ENCODE measurements at regions not wholly inside any gene's neighbourhood (a gene's known extent, or its start where the extent isn't known, plus 50 kb on each side); places are given as distances from the start of the nearest gene placed in this dataset.
"Not testable (repeated sequence)": the region's sequence is repeated elsewhere in the genome, so short reads cannot be mapped to it uniquely, and the experiment has no call there.

DNA sequence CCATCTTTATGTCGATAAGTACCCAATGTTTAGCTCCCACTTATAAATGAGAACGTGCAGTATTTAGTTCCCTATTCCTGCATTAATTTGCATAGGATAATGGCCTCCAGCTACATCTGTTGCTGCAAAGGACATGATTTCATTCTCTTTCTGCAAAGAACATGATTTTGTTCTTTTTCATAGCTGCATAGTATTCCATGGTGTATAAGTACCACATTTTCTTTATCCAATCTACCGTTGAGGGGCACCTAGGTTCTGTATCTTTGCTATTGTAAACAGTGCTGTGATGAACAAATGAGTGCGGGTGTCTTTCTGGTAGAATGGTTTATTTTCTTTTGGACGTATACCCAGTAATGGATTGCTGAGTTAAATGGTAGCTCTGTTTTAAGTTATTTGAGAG, 63.0 kb downstream of the HLX start:
- Histone ChIP-seq H3K36me3 (ENCODE audit: control insufficient read depth, insufficient read depth, low read length) (no peaks in the 10 kb centered on the region), H3K9me3 (ENCODE audit: control insufficient read depth, low read length) (no peaks in the 10 kb centered on the region), H3K27me3 (ENCODE audit: control insufficient read depth, insufficient read depth, low read length, poor library complexity, severe bottlenecking) (peaks cover 11% of the 10 kb centered on the region), H3K9ac (ENCODE audit: extremely low read depth, low read length, poor library complexity, severe bottlenecking) (no peak overlapping the region), H3K4me1 (ENCODE audit: control insufficient read depth, insufficient read depth, low read length) (no peaks in the 10 kb centered on the region), H3K27ac (ENCODE audit: low read depth, low read length) (no peak overlapping the region), H3K4me3 (ENCODE audit: low read length) (no peak overlapping the region)
- no peak overlapping the region for H3K27ac Mint-ChIP-seq
- H3K9me3 Mint-ChIP-seq: peaks cover 2% of the 10 kb centered on the region
- no peak overlapping the region for H3K4me3 Mint-ChIP-seq
- WGBS, 2 experiments (ENCODE audit: insufficient coverage in 1 of 2, insufficient read length in 1 of 2): 81 to 97% methylated on average over 3 to 5 of the region's 5 CpGs
- H3K36me3 Mint-ChIP-seq (ENCODE audit: low read depth): no peaks in the 10 kb centered on the region
- no peak for DNase-seq
- peaks cover 16% of the 10 kb centered on the region for H3K27me3 Mint-ChIP-seq (ENCODE audit: insufficient read depth)
- no peak for TF ChIP-seq CTCF (conservative IDR thresholded peaks at IDR 0.05)
- no peaks in the 10 kb centered on the region for H3K4me1 Mint-ChIP-seq

- peaks cover 14% of the 10 kb centered on the region for H3K27me3 Mint-ChIP-seq (ENCODE audit: insufficient read depth)
- H3K27ac ChIP-seq (ENCODE audit: low read depth, low read length); H3K36me3 Mint-ChIP-seq (ENCODE audit: low read depth); H3K27me3 ChIP-seq (ENCODE audit: control insufficient read depth, insufficient read depth, low read length, poor library complexity, severe bottlenecking); DNase-seq; H3K4me1 Mint-ChIP-seq; H3K27ac Mint-ChIP-seq; H3K4me3 Mint-ChIP-seq; H3K9me3 ChIP-seq (ENCODE audit: control insufficient read depth, low read length); H3K9me3 Mint-ChIP-seq; H3K36me3 ChIP-seq (ENCODE audit: control insufficient read depth, insufficient read depth, low read length); H3K9ac ChIP-seq (ENCODE audit: extremely low read depth, low read length, poor library complexity, severe bottlenecking); H3K4me1 ChIP-seq (ENCODE audit: control insufficient read depth, insufficient read depth, low read length); H3K4me3 ChIP-seq (ENCODE audit: low read length): not testable (repeated sequence)
- 91 to 100% methylated on average over 2 of the region's 2 CpGs for WGBS, 2 experiments (ENCODE audit: insufficient coverage in 1 of 2, insufficient read length in 1 of 2)
These were observed 63.7 kb downstream of the HLX start for GRCh38 chr1:220942914-220943313.

DNA sequence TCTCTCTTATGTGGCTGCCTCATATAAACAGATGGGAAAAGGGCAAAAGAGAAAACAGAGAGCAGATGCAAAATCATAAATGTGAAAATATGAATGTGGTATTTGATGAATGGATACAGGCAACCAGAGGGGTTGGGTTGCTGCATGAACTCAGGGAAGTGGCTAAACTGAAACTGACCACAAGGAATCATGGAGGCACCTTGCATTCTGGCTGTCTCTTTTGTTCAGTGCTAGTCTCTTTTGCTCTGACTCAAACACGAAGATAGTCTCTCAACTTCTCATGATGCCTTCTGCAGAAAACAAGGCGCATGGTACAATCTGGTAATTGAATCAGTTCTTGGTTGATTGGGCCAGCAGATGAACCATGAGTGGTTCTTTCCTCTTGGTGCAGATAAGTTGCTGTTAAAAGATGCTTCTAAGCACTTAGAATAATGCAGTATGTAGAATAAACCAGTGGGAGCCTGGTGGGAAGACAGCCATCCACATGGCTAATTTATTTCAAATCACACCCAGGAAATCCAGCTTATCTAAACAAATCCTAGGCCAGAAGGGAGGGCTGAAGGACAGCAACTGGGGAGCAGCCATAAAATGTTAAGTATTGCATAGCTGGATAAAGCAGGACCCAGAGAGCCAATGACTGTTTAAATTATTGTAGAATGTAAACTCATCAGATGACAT, 64.2 kb downstream of the HLX start:
- no peak overlapping the region for H3K9ac ChIP-seq (ENCODE audit: extremely low read depth, low read length, poor library complexity, severe bottlenecking)
- Mint-ChIP-seq H3K9me3 (peaks cover 2% of the 10 kb centered on the region), H3K27me3 (ENCODE audit: insufficient read depth) (peaks cover 13% of the 10 kb centered on the region), H3K27ac (no peak overlapping the region), H3K4me3 (no peak overlapping the region), H3K4me1 (no peaks in the 10 kb centered on the region), H3K36me3 (ENCODE audit: low read depth) (no peaks in the 10 kb centered on the region)
- TF ChIP-seq CTCF (conservative IDR thresholded peaks at IDR 0.05): no peak
- H3K36me3 ChIP-seq (ENCODE audit: control insufficient read depth, insufficient read depth, low read length): no peaks in the 10 kb centered on the region
- H3K27ac ChIP-seq (ENCODE audit: low read depth, low read length): no peak overlapping the region
- no peaks in the 10 kb centered on the region for H3K4me1 ChIP-seq (ENCODE audit: control insufficient read depth, insufficient read depth, low read length)
- no peak for DNase-seq
- WGBS, 2 experiments (ENCODE audit: insufficient coverage in 1 of 2, insufficient read length in 1 of 2): 0 to 41% methylated on average over 1 to 2 of the region's 2 CpGs
- no peaks in the 10 kb centered on the region for H3K9me3 ChIP-seq (ENCODE audit: control insufficient read depth, low read length)
- peaks cover 4% of the 10 kb centered on the region for H3K27me3 ChIP-seq (ENCODE audit: control insufficient read depth, insufficient read depth, low read length, poor library complexity, severe bottlenecking)
- no peak overlapping the region for H3K4me3 ChIP-seq (ENCODE audit: low read length)

DNA sequence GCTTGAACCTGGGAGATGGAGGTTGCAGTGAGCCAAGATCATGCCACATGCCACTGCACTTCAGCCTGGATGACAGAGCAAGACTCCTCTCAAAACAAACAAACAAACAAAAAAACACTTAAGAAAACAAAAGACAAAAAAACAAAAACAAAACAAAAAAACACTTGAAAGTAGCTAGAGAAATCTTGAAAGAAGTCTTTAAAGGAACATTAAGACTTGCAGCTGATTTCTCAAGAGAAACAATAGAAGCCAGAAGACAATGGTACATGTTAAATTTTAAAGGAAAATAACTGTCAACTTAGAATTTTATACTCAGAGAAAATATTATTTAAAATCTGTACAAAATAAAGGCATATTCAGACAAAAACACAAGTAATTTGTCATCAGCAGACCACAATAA, 71.3 kb downstream of the HLX start:
- no peaks in the 10 kb centered on the region for H3K4me1 Mint-ChIP-seq
- H3K9me3 Mint-ChIP-seq: peaks cover 18% of the 10 kb centered on the region
- peak overlapping the region; percentile 44 for H3K4me3 ChIP-seq (ENCODE audit: low read length)
- H3K36me3 Mint-ChIP-seq (ENCODE audit: low read depth): no peaks in the 10 kb centered on the region
- peaks cover 6% of the 10 kb centered on the region for H3K27me3 Mint-ChIP-seq (ENCODE audit: insufficient read depth)
- no peaks in the 10 kb centered on the region for H3K36me3 ChIP-seq (ENCODE audit: control insufficient read depth, insufficient read depth, low read length)
- H3K27ac Mint-ChIP-seq: no peak overlapping the region
- H3K9me3 ChIP-seq (ENCODE audit: control insufficient read depth, low read length): peaks cover 23% of the 10 kb centered on the region
- H3K9ac ChIP-seq (ENCODE audit: extremely low read depth, low read length, poor library complexity, severe bottlenecking): no peak overlapping the region
- no peak for TF ChIP-seq CTCF (conservative IDR thresholded peaks at IDR 0.05)
- no peak overlapping the region for H3K27ac ChIP-seq (ENCODE audit: low read depth, low read length)
- H3K27me3 ChIP-seq (ENCODE audit: control insufficient read depth, insufficient read depth, low read length, poor library complexity, severe bottlenecking): no peaks in the 10 kb centered on the region
- H3K4me3 Mint-ChIP-seq: no peak overlapping the region
- no peak for DNase-seq
- H3K4me1 ChIP-seq (ENCODE audit: control insufficient read depth, insufficient read depth, low read length): no peaks in the 10 kb centered on the region
